Mucosa of descending colon (tissue), 3 donors: ENCODE measurements at regions not wholly inside any gene's neighbourhood (a gene's known extent, or its start where the extent isn't known, plus 50 kb on each side); places are given as distances from the start of the nearest gene placed in this dataset.

Experiments
- ATAC-seq: fragments of 200-7000 bp; cut with Tn5 transposase; one replicate; pipeline ENCODE4 v1.9.1; 2020; ENCODE audit warnings: mild to moderate bottlenecking, moderate library complexity
- DNase-seq, 3 donors: peaks; one replicate each; pipeline ENCODE4 v3.0.0-alpha.2; 2020
- H3K36me3 ChIP-seq: fragments of 200-600 bp; one replicate; pipeline ENCODE4 v1.8.0; 2021; ENCODE audit warnings: low read depth, mild to moderate bottlenecking
- H3K4me1 ChIP-seq: fragments of 200-600 bp; one replicate; pipeline ENCODE4 v1.8.0; 2021; ENCODE audit warnings: low read depth, mild to moderate bottlenecking
- H3K4me3 ChIP-seq: fragments of 200-600 bp; one replicate; pipeline ENCODE4 v1.8.0; 2021; ENCODE audit warnings: mild to moderate bottlenecking
- H3K9me3 ChIP-seq: fragments of 200-600 bp; one replicate; pipeline ENCODE4 v1.8.0; 2021; ENCODE audit warnings: mild to moderate bottlenecking
- intact Hi-C, 2 donors: fragments of 100-400 bp; cut with DNase I in 1 of 2; cut with micrococcal nuclease in 1 of 2; formaldehyde crosslinking; loops; one replicate each; pipeline versions ENCODE4 v1.11.0 to v1.11.1; 2022; cut with DNase I, micrococcal nuclease
- TF ChIP-seq, protein P1 (sequence below): fragments of 200-600 bp; IDR thresholded peaks from one replicate; pipeline ENCODE4 v1.8.0; 2022; ENCODE audit warnings: antibody characterized with exemption, mild to moderate bottlenecking
- donor health status: DM: no; HTN: no; CAD: no; lungs with moderate emphysema.
- donor health status: DM: no; HTN: no; CAD: no.
- donor health status: DM: no; HTN: yes; CAD: no.

DNA sequence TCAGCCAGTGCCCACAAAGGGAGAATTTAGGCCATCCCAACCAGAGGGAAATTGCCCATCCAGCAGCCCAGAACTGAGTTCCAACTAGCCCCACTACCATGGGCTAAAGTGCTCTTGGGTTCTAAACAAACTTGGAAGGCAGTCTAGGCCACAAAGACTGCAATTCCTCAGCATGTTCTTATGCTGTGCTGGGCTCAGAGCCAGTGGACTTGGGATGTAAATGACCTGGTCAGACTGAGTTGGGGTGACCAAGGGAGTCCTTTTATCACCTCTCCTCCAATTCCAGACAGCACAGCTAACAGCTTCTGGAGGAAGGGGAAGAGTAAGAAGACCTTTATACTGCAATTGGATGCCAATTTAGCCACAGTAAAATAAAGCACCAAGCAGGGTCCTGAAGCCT is 607.2 kb upstream of the KCND2 start:
- Histone ChIP-seq H3K36me3 (no peaks in the 10 kb centered on the region), H3K4me3 (no peak overlapping the region), H3K9me3 (no peaks in the 10 kb centered on the region), H3K4me1 (no peaks in the 10 kb centered on the region)
- intact Hi-C loops: no loop called here
- DNase-seq (no peak), ATAC-seq (no peak)
- TF ChIP-seq, protein P1, sequence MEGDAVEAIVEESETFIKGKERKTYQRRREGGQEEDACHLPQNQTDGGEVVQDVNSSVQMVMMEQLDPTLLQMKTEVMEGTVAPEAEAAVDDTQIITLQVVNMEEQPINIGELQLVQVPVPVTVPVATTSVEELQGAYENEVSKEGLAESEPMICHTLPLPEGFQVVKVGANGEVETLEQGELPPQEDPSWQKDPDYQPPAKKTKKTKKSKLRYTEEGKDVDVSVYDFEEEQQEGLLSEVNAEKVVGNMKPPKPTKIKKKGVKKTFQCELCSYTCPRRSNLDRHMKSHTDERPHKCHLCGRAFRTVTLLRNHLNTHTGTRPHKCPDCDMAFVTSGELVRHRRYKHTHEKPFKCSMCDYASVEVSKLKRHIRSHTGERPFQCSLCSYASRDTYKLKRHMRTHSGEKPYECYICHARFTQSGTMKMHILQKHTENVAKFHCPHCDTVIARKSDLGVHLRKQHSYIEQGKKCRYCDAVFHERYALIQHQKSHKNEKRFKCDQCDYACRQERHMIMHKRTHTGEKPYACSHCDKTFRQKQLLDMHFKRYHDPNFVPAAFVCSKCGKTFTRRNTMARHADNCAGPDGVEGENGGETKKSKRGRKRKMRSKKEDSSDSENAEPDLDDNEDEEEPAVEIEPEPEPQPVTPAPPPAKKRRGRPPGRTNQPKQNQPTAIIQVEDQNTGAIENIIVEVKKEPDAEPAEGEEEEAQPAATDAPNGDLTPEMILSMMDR: no peak

DNA sequence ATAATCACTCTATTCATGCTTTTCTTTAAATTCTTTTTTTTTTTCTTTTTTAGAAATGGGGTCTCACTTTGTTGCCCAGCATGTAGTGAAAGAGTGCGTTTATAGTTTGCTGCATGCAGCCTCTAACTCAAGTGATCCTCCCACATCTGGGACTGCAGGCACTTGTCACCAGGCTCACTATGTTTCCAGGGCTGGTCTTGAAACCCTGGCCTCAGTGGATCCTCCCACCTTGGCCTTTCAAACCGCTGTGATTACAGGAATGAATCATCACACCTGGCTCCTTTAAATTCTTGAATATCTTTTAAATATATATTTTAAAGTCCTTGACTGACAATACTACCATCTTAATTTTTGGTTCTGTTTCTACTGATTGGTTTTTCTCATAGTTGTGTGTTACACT is 591.6 kb upstream of the KCND2 start:
- ATAC-seq (no peak), DNase-seq (no peak)
- H3K4me1 ChIP-seq: no peaks in the 10 kb centered on the region
- TF ChIP-seq, protein P1: no peak
- no peaks in the 10 kb centered on the region for H3K36me3 ChIP-seq
- no peaks in the 10 kb centered on the region for H3K9me3 ChIP-seq
- intact Hi-C loops: no loop called here
- H3K4me3 ChIP-seq: no peak overlapping the region

DNA sequence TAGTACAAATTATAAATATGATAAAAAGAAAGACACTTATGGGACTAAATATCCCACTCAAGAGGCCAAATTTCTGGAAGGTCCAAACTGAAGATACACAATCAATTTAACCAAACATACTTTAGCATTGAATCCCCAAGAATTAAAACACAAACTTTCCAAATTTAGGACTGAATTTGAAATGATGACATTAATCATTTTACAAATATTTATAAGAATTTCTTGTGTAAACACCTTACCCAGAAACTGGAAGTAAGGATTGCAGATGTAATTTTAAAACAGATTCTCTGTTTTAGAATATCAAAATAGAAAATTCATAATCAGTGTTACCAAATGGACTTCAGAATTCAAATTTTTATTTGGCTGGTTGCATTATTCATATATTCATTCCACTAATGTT is 588.2 kb upstream of the KCND2 start:
- ATAC-seq (no peak), DNase-seq (no peak)
- no peaks in the 10 kb centered on the region for H3K9me3 ChIP-seq
- intact Hi-C loops: no loop called here
- H3K4me3 ChIP-seq: no peak overlapping the region
- H3K4me1 ChIP-seq: no peaks in the 10 kb centered on the region
- no peaks in the 10 kb centered on the region for H3K36me3 ChIP-seq
- TF ChIP-seq, protein P1: no peak

DNA sequence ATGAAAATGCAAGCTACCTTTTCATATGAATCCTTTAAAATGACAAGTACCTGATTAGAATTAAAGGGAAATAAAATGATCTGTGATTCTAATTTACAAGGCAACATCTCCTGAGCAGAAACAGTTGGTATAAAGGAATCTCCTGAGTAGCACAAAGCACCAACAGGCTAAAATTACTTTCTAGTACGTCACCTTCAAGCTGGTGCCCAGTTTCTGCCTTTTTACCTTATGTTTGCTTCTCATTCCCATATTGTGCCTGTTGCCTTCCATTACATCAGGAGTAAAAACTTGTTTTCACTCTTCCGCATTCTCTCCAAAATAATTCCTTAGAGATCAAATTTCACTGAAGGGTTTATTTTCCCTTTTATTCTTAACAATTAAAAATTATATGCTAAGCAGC is 587.1 kb upstream of the KCND2 start:
- DNase-seq (no peak), ATAC-seq (no peak)
- H3K4me3 ChIP-seq: no peak overlapping the region
- H3K4me1 ChIP-seq: no peaks in the 10 kb centered on the region
- intact Hi-C loops: no loop called here
- H3K9me3 ChIP-seq: no peaks in the 10 kb centered on the region
- TF ChIP-seq, protein P1: no peak
- no peaks in the 10 kb centered on the region for H3K36me3 ChIP-seq

DNA sequence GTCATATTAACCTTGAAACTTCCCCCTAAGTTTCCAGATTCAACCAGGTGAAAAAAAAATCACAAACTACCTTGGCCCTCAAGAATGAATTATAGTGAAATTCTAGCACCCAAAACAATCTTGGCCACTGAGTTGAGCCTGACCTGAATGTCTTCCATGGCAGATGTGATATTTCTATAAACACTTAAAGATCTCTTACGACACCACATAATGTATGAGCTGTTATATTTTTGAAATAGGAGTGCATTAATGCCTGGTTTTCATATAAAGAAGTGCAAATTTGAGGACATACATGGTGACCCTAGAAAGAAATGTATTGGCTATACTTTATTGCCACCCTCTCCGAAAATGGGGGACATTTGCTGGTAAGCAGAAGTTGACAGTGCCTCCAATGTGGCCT is 584.1 kb upstream of the KCND2 start:
- intact Hi-C loops: no loop called here
- TF ChIP-seq, protein P1: no peak

DNA sequence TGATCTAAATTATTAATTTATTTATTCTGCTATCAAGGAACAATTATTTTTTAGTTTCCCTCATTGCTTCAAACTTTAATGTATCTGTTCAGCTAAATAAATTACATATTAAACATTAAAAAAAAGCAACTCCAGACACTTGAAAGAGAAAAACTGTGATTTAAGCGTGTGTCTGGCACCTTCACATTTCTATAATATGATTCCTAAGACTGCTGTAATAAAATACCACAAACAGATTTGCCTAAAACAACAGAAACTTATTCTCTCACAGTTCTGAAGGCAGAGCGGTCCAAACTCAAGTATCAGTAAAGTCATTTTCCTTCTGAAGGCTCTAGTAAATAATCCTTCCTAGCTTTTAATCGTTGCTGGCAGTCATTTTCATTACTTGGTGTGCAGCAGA is 580.4 kb upstream of the KCND2 start:
- intact Hi-C loops: no loop called here
- Histone ChIP-seq H3K4me3 (no peak overlapping the region), H3K36me3 (no peaks in the 10 kb centered on the region), H3K4me1 (no peaks in the 10 kb centered on the region), H3K9me3 (peaks cover 4% of the 10 kb centered on the region)
- TF ChIP-seq, protein P1: no peak
- ATAC-seq (no peak), DNase-seq (no peak)

More for the DNA sequence above, 584.1 kb upstream of the KCND2 start:
- H3K36me3 ChIP-seq: no peaks in the 10 kb centered on the region
- DNase-seq (no peak), ATAC-seq (no peak)
- H3K9me3 ChIP-seq: no peaks in the 10 kb centered on the region
- H3K4me3 ChIP-seq: no peak overlapping the region
- no peaks in the 10 kb centered on the region for H3K4me1 ChIP-seq
